ENCODE measurements at regions not wholly inside any gene's neighbourhood (a gene's known extent, or its start where the extent isn't known, plus 50 kb on each side); places are given as distances from the start of the nearest gene placed in this dataset.

DNA sequence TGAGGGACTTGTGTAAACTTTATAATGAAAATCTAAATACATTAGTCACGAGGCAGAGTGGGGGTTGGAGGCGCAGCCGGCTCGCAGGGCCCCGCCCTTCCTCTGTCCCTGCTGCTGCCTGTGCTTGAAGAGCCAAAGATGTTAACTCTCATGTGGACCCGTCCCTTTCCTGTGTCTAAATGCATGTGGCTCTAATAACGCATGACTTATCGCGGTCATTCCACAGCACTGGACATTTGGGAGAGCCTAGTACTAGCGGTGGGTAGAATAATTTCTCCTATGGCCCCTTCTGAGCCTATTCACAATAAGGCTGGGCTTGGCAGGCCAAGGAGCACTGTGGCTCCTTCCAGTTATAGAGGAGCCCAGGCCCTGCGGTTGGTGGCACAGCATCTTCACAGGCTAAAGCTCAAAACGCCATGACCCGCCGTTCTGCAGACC is 82.3 kb upstream of the SIMC1 start:
- TF ChIP-seq, protein P1, sequence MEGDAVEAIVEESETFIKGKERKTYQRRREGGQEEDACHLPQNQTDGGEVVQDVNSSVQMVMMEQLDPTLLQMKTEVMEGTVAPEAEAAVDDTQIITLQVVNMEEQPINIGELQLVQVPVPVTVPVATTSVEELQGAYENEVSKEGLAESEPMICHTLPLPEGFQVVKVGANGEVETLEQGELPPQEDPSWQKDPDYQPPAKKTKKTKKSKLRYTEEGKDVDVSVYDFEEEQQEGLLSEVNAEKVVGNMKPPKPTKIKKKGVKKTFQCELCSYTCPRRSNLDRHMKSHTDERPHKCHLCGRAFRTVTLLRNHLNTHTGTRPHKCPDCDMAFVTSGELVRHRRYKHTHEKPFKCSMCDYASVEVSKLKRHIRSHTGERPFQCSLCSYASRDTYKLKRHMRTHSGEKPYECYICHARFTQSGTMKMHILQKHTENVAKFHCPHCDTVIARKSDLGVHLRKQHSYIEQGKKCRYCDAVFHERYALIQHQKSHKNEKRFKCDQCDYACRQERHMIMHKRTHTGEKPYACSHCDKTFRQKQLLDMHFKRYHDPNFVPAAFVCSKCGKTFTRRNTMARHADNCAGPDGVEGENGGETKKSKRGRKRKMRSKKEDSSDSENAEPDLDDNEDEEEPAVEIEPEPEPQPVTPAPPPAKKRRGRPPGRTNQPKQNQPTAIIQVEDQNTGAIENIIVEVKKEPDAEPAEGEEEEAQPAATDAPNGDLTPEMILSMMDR (IDR thresholded peaks at IDR 0.05), result no peak
- no peak for TF ChIP-seq POLR2A (IDR thresholded peaks at IDR 0.05)

Measured in lower leg skin (tissue), 3 donors.